ENCODE measurements at regions not wholly inside any gene's neighbourhood (a gene's known extent, or its start where the extent isn't known, plus 50 kb on each side); places are given as distances from the start of the nearest gene placed in this dataset.

- H3K36me3 Mint-ChIP-seq, result peaks cover 24% of the 10 kb centered on the region
- no peaks in the 10 kb centered on the region for H3K27me3 Mint-ChIP-seq (ENCODE audit: low read depth in 2 of 2)
- WGBS (ENCODE audit: insufficient coverage), result 81% methylated on average over 4 of the region's 5 CpGs
- peaks cover 20% of the 10 kb centered on the region for H3K9me3 ChIP-seq (ENCODE audit: control insufficient read depth, insufficient read depth, low read length)
- H3K27ac ChIP-seq (ENCODE audit: low read length), result no peak overlapping the region
- no peaks in the 10 kb centered on the region for H3K36me3 ChIP-seq (ENCODE audit: control insufficient read depth, insufficient read depth, low read length)
- TF ChIP-seq CTCF (IDR thresholded peaks at IDR 0.05), result no peak
- ATAC-seq (no peak), DNase-seq (no peak)
- no peaks in the 10 kb centered on the region for H3K4me1 ChIP-seq (ENCODE audit: control insufficient read depth, insufficient read depth, low read length)
- no peak overlapping the region for H3K4me3 ChIP-seq (ENCODE audit: low read length)
- peaks cover 26 to 27% of the 10 kb centered on the region in 2 donors for H3K9me3 Mint-ChIP-seq
- H3K27ac Mint-ChIP-seq, result no peak overlapping the region
- intact Hi-C loops (cut with micrococcal nuclease), result no loop called here
- H3K4me1 Mint-ChIP-seq, result no peaks in the 10 kb centered on the region
- H3K27me3 ChIP-seq (ENCODE audit: control insufficient read depth, insufficient read depth, low read length), result no peaks in the 10 kb centered on the region
- no peak overlapping the region for H3K4me3 Mint-ChIP-seq
Observed at GRCh38 chr2:21996339-21996738, 872.6 kb downstream of the TDRD15 start.

GRCh38 chr2:21999522-21999921 lies 875.8 kb downstream of the TDRD15 start:
- Mint-ChIP-seq H3K9me3 (peaks cover 22 to 28% of the 10 kb centered on the region in 2 donors), H3K4me3 (no peak overlapping the region), H3K36me3 (peaks cover 24% of the 10 kb centered on the region), H3K27me3 (ENCODE audit: low read depth in 2 of 2) (no peaks in the 10 kb centered on the region), H3K4me1 (no peaks in the 10 kb centered on the region), H3K27ac (no peak overlapping the region)
- TF ChIP-seq CTCF (IDR thresholded peaks at IDR 0.05), result no peak
- H3K4me3 ChIP-seq (ENCODE audit: low read length), result no peak overlapping the region
- no CpG with 5 or more reads among the region's 1 CpG for WGBS (ENCODE audit: insufficient coverage)
- H3K27ac ChIP-seq (ENCODE audit: low read length), result no peak overlapping the region
- peaks cover 12% of the 10 kb centered on the region for H3K9me3 ChIP-seq (ENCODE audit: control insufficient read depth, insufficient read depth, low read length)
- no peaks in the 10 kb centered on the region for H3K36me3 ChIP-seq (ENCODE audit: control insufficient read depth, insufficient read depth, low read length)
- no peaks in the 10 kb centered on the region for H3K27me3 ChIP-seq (ENCODE audit: control insufficient read depth, insufficient read depth, low read length)
- H3K4me1 ChIP-seq (ENCODE audit: control insufficient read depth, insufficient read depth, low read length), result no peaks in the 10 kb centered on the region
- DNase-seq (no peak), ATAC-seq (no peak)
- intact Hi-C loops (cut with micrococcal nuclease), result no loop called here

GRCh38 chr2:22002066-22002465 lies 878.3 kb downstream of the TDRD15 start:
- ATAC-seq, result no peak
- no peak overlapping the region for H3K4me3 Mint-ChIP-seq
- Histone ChIP-seq H3K4me1 (ENCODE audit: control insufficient read depth, insufficient read depth, low read length) (no peaks in the 10 kb centered on the region), H3K27ac (ENCODE audit: low read length) (no peak overlapping the region), H3K27me3 (ENCODE audit: control insufficient read depth, insufficient read depth, low read length) (no peaks in the 10 kb centered on the region), H3K36me3 (ENCODE audit: control insufficient read depth, insufficient read depth, low read length) (no peaks in the 10 kb centered on the region), H3K4me3 (ENCODE audit: low read length) (no peak overlapping the region), H3K9me3 (ENCODE audit: control insufficient read depth, insufficient read depth, low read length) (peaks cover 12% of the 10 kb centered on the region)
- DNase-seq, result no peak
- H3K9me3 Mint-ChIP-seq, result peaks cover 21 to 31% of the 10 kb centered on the region in 2 donors
- intact Hi-C loops (cut with micrococcal nuclease), result no loop called here
- peaks cover 17% of the 10 kb centered on the region for H3K36me3 Mint-ChIP-seq
- WGBS (ENCODE audit: insufficient coverage), result no CpG with 5 or more reads among the region's 1 CpG
- H3K27ac Mint-ChIP-seq, result no peak overlapping the region
- H3K27me3 Mint-ChIP-seq (ENCODE audit: low read depth in 2 of 2), result no peaks in the 10 kb centered on the region
- TF ChIP-seq CTCF (IDR thresholded peaks at IDR 0.05), result no peak
- H3K4me1 Mint-ChIP-seq, result no peaks in the 10 kb centered on the region

- Mint-ChIP-seq H3K4me3 (no peak overlapping the region), H3K9me3 (peaks cover 17 to 26% of the 10 kb centered on the region in 2 donors), H3K36me3 (peaks cover 13% of the 10 kb centered on the region), H3K4me1 (no peaks in the 10 kb centered on the region), H3K27ac (no peak overlapping the region), H3K27me3 (ENCODE audit: low read depth in 2 of 2) (no peaks in the 10 kb centered on the region)
- H3K27ac ChIP-seq (ENCODE audit: low read length), result no peak overlapping the region
- no peaks in the 10 kb centered on the region for H3K27me3 ChIP-seq (ENCODE audit: control insufficient read depth, insufficient read depth, low read length)
- DNase-seq (no peak), ATAC-seq (no peak)
- peaks cover 7% of the 10 kb centered on the region for H3K9me3 ChIP-seq (ENCODE audit: control insufficient read depth, insufficient read depth, low read length)
- no peak for TF ChIP-seq CTCF (IDR thresholded peaks at IDR 0.05)
- 77% methylated on average over 3 of the region's 3 CpGs for WGBS (ENCODE audit: insufficient coverage)
- no peaks in the 10 kb centered on the region for H3K36me3 ChIP-seq (ENCODE audit: control insufficient read depth, insufficient read depth, low read length)
- H3K4me3 ChIP-seq (ENCODE audit: low read length), result no peak overlapping the region
- no peaks in the 10 kb centered on the region for H3K4me1 ChIP-seq (ENCODE audit: control insufficient read depth, insufficient read depth, low read length)
- intact Hi-C loops (cut with micrococcal nuclease), result no loop called here
Observed at GRCh38 chr2:22003270-22003669, 879.5 kb downstream of the TDRD15 start.
